Panc1 (cell line): ENCODE measurements at regions not wholly inside any gene's neighbourhood (a gene's known extent, or its start where the extent isn't known, plus 50 kb on each side); places are given as distances from the start of the nearest gene placed in this dataset.

Experiments
- CTCF ChIP-seq: fragments of 450-650 bp; IDR thresholded peaks from 2 replicates; pipeline ENCODE4 v1.5.1; 2017; ENCODE audit warnings: mild to moderate bottlenecking
- POLR2AphosphoS5 ChIP-seq: IDR thresholded peaks from 2 replicates; pipeline ENCODE4 v1.6.1; 2012; ENCODE audit warnings: mild to moderate bottlenecking, low read depth, low read length, moderate library complexity
- REST ChIP-seq, 2 experiments: IDR thresholded peaks; 2 replicates each; pipeline ENCODE4 v1.6.1; 2011 to 2012; ENCODE audit warnings: low read depth in 2 of 2, control low read depth in 1 of 2, low read length in 1 of 2, mild to moderate bottlenecking in 1 of 2, moderate library complexity in 1 of 2; ENCODE audit not compliant: insufficient read depth in 1 of 2
- SIN3A ChIP-seq: IDR thresholded peaks from 2 replicates; pipeline ENCODE4 v1.6.1; 2012; ENCODE audit warnings: low read depth, mild to moderate bottlenecking, low read length, moderate library complexity, borderline replicate concordance; ENCODE audit not compliant: insufficient read depth

- TF ChIP-seq CTCF (no peak), POLR2AphosphoS5 (no peak), REST (IDR thresholded peaks at IDR 0.05; ENCODE audit: insufficient read depth in 1 of 2, low read depth in 2 of 2, low read length in 1 of 2) (no peak), SIN3A (no peak)
Measured at GRCh38 chr1:216825557-216825956, 102.3 kb upstream of the ESRRG start.
